Hepatocyte (in vitro differentiated cells): ENCODE measurements at regions not wholly inside any gene's neighbourhood (a gene's known extent, or its start where the extent isn't known, plus 50 kb on each side); places are given as distances from the start of the nearest gene placed in this dataset.

ENCODE experiments used
- EZH2phosphoT487 ChIP-seq: fragments of 200-600 bp; sonication (generic); IDR thresholded peaks from one replicate; pipeline ENCODE4 v1.6.1; 2018; ENCODE audit warnings: antibody characterized with exemption, mild to moderate bottlenecking, low read depth, moderate library complexity; ENCODE audit not compliant: unreplicated experiment, severe bottlenecking
- TF ChIP-seq, protein P1 (sequence below): fragments of 200-600 bp; sonication (generic); IDR thresholded peaks from 2 replicates; pipeline ENCODE4 v1.5.1; 2016; ENCODE audit warnings: antibody characterized with exemption, mild to moderate bottlenecking; ENCODE audit not compliant: poor library complexity

DNA sequence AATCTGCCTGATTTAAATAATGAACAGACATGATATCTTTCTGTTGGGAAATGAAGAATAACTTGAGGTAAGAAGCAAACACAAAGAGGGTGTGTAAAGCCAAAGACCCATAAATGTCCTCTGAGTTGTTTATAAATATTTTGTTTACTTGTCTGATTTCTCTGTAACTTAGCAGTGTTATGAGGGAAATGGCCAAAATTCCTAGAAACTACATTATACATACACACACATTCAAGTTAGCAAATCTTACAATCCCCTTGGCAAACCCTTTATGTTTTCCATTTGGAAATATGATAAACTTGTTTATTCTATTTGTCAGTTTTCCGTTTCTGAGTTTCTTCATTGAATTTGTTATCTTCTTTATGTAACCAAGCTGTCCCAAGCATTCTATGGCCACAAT is 81.4 kb upstream of the TCF21 start:
- no peak for TF ChIP-seq EZH2phosphoT487
- TF ChIP-seq, protein P1, sequence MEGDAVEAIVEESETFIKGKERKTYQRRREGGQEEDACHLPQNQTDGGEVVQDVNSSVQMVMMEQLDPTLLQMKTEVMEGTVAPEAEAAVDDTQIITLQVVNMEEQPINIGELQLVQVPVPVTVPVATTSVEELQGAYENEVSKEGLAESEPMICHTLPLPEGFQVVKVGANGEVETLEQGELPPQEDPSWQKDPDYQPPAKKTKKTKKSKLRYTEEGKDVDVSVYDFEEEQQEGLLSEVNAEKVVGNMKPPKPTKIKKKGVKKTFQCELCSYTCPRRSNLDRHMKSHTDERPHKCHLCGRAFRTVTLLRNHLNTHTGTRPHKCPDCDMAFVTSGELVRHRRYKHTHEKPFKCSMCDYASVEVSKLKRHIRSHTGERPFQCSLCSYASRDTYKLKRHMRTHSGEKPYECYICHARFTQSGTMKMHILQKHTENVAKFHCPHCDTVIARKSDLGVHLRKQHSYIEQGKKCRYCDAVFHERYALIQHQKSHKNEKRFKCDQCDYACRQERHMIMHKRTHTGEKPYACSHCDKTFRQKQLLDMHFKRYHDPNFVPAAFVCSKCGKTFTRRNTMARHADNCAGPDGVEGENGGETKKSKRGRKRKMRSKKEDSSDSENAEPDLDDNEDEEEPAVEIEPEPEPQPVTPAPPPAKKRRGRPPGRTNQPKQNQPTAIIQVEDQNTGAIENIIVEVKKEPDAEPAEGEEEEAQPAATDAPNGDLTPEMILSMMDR = no peak
